GM18909 (cell line): ENCODE measurements at regions not wholly inside any gene's neighbourhood (a gene's known extent, or its start where the extent isn't known, plus 50 kb on each side); places are given as distances from the start of the nearest gene placed in this dataset.
"Not testable (repeated sequence)": the region's sequence is repeated elsewhere in the genome, so short reads cannot be mapped to it uniquely, and the experiment has no call there.

Experiments
- ATAC-seq: cut with Tn5 transposase; IDR thresholded peaks from one replicate; pipeline ENCODE4 v1.9.1; 2021; ENCODE audit warnings: mild to moderate bottlenecking; ENCODE audit not compliant: unreplicated experiment, poor library complexity

DNA sequence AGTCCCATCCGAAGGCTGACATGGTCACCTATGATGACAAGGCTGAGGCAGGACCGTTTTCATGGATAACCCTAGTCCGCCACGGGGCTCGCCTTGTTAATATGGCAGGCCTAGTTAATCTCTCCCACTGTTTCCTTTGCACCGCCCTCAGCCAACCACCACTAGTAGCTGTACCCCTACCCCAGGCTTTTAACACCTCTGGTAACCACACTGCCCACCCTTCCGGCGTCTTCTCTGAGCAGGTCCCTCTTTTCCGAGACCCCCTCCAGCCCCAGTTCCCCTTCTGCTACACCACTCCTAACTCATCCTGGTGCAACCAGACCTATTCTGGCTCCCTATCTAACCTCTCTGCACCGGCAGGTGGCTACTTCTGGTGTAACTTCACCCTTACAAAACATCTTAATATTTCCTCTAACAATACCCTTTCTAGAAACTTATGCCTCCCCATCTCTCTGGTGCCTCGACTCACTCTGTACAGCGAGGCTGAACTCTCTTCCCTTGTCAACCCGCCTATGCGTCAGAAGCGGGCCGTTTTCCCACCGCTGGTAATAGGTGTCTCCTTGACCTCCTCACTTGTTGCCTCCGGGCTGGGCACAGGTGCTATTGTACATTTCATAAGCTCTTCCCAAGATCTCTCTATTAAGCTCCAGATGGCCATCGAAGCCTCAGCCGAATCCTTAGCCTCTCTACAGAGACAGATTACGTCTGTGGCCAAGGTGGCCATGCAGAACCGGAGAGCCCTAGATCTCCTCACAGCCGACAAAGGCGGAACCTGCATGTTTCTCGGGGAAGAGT, 964.4 kb downstream of the RPA4 start:
- ATAC-seq, result no peak

DNA sequence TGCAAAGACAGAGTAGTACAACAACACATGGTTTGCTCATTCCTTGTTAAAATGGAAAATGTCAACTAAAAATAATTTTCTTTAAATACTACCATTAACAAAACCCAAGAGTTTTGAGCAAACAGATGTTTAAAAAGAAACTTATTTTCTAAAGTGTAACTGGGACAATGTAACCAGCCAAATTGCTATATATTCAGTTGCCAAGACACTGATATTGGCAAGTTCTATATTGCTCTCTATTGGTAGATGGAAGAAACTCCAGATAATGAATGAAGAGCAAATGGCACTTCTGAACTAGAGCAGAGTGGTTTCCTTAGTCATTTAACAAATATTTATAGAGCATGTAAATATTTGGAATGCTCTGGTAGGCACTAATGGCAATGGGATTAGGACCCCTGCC, 966.2 kb downstream of the RPA4 start:
- ATAC-seq, result no peak

DNA sequence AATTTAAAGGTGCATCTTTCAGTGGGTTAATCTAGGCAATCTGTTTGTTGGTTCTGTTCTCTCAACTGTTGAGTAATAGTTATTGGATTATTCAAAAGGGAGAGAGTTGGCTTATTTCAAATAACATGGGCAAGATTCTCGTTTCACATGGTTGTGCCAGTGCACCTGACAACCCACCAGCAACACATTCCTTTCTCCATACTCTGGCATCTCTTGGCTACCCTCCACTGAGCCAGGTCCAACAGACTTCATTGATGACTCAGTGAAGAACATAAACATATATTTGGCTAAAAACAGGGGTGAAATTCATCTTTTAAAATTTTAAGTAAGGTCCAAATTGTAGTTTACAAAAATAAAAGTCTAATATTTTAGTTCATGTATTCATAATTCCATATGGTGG, 967.2 kb downstream of the RPA4 start:
- no peak for ATAC-seq

DNA sequence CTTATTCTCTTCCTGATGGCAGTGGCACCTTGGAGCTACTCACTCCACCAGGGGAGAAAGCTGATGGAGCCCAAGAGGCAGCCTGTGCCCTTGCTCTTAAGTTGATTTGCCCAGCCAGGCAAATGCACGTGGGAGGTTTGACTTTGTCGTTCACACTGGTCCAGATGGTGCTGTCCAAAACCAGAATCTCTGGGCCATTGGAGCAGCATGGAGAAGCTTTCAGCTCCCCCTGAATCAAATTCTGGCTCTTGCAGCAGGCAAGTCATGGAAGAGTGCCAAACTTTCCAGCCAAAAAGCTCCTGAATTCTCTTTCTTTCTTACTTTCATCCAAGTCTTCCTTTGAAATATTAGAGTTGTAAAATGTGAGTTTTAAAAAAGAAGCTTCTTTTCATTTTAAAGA, 970.4 kb downstream of the RPA4 start:
- ATAC-seq, result no peak

DNA sequence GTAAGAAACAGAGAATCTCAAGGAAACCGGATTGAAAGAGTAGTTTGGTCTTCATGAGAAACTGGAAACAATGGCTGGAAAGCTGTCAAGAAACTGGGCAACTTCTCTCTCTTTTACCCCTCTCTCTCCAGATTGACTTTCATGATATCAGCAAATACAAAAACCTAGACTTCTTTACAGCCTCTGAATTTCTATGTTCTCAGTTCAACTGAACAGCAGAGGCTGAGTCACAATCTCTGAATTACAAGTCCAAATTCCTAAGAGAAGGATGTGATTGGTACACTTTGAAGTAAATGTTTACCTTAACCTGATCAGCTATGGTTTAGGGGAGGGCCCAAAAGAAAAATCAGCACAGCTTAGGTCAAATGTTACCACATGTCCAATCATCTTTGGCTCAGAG, 974.9 kb downstream of the RPA4 start:
- no peak for ATAC-seq

DNA sequence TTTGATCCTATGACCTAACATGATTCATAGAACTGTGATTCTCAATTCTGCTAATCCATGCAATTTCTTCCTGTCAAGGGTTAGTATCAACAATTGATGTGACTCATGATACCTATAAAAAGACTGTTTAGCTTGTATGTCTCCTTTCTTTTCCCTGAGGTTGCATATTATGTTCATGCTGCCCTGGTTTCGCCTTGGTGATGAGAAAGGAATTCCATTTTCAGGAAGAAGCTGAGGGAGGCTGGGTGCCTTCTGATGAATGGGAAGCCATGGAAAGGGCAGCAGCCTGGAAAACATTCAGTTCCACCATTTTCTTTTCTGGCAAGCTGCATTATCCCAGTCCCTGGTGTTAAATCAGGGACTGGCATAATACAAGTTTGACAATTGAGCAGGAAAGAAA, 976.5 kb downstream of the RPA4 start:
- no peak for ATAC-seq

DNA sequence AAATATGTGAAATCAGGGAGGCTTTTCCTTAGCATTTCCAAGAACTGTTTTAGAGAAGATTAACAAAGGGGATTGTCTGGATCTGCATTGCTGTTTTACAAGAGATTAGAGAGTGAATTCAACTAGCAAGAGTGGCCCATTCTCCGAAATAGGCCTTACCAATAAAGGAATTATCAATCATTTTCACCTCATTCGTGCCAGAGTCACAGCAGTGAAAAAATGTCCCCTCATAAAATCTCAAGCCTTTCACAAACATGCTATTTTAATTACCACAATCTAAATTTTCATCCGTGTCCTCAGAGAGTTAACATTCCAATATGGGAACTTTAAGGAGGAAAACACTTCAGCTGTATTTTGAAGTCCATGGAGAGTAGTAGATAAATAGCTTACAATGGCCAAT, 979.6 kb downstream of the RPA4 start:
- no peak for ATAC-seq

DNA sequence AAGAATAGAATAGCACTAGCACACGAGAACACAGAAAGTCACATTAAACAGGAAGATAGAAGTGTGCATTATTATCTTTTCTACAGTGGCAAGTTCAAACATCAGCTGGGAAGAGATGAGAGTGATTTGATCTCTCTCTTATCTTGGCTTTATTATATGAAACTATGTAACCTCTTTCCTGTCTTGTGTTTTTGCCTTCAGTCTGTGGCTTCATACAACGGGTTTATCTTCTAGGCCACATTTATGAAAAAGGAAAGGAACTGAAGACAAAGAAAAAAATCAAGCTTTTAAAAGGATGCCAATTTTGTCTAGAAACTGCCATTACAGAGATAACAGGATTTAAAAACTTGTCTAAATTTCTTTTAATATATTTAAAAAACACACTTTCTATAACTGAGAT, 983.6 kb downstream of the RPA4 start:
- no peak for ATAC-seq

DNA sequence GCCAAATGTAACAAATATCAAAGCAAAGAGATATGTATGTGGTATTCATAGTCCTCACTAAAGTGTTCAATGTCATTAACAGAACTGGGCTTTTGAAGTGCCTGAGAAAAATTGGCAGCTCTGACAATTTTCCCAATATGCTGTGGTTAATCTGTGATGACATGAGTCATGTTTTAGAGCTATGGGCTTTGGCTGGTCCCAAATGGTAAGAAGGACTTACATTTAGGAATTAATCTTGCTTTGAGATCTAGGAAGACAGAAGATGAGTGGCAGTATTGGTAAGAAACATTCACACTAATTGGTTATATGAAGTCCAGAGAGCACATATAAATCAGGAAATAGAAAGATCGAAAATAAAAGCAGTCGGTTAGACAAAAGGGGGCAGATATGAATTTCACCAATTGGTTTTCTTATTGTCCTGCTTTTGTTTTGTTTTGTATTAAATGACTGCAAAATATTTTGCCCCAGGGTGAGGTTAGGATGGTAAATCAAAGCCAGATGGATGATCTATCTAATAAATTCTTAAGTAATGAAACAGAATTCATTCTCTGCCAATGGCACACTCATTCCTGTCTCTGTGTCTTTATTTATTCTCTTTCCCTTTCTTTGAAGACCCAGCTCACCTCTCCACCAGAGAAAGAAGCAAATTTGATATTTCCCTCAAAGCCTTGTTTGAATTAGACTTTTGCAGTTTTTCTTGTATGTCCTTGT, 993.1 kb downstream of the RPA4 start:
- no peak for ATAC-seq

DNA sequence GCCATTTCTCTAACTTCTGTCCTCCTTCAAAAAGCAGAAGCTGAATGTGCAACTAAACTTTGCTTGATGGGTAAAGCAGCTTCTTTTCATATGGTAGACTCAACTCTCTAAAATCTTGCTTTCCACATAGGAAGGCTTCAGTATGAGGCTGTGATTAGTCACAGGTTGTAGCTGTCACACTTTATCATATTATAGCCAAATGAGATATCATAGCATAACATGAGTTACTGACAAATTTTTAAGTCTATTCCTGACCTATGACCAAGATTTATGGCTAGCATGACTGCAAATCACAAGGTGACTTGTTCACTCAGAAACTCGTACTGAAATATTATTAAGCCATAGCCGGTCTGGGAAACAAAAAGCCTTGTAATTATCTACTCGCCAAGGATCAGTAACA, 998.6 kb downstream of the RPA4 start:
- no peak for ATAC-seq

DNA sequence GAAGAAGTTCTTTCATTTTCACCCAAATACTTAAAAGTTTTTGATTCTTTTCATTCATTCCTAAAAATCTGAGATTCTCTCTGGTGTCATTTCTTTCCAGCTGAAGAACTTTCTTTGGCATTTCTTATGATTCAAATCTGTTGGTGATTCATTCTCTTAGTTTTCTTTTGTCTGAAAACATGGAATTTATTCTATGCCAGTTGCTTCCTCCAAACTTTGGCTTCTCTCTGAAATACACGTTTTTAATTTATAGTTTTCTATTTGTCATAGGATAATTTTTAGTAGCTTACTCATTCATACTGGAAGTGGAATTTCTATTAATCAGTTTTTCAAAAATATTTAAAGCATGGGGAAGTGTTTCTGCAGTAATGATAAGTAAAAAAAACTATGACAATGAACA, 1012.0 kb downstream of the RPA4 start:
- ATAC-seq, result no peak

DNA sequence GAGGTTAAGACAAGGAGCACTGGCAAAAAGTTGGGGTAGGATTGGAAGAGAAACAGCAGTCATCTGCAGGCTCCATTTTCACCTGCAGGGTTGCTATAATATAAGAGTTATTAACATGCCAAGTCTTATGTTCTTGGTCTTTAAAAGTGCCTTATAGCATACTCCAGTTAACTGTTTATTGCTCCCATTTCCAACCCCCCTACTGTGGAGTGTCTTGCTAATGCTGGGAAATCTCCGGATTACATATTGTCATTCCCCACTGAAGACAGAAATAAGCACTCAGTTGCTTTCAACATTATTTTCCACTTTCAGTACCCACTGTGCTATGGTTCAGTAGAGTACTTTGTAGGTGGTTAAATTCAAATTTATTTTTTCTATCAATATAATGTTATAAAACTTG, 1014.3 kb downstream of the RPA4 start:
- no peak for ATAC-seq

DNA sequence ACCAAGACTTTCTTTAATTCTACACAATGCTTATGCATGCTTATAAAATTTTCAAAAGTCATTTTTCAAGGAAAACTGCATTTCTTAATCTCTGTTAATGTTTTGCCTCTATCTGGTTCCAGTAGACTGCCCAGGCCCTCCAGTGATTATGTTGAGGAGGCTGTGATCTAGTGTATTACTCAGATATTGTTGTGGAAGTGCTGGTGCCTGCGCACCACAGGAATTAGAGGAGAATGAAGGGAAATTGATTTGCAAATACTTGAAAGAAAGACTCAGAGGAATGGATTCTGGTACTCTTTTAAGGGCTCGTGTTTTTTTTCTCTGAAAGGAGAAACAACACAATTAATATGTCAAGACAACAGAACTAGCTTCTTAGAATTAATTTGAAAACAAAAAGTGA, 1015.1 kb downstream of the RPA4 start:
- ATAC-seq, result no peak

DNA sequence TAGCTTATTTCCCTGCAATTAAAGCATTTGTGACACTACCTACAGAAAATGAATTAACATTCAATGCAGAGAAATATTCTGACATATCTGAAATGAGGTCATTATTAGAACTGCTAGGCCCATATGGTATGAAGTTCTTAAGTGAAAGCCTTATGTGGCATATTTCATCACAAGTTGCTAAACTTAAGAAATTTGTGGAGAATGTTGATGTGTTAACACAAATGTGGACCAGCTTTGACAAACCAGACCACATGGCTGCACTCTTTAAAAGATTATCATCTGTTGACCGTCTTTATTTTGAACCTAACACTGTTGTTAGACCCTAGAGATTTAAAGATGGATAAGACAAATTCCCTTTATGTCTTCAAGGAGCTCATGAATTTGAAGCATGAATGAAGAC, 1024.1 kb downstream of the RPA4 start:
- no peak for ATAC-seq

DNA sequence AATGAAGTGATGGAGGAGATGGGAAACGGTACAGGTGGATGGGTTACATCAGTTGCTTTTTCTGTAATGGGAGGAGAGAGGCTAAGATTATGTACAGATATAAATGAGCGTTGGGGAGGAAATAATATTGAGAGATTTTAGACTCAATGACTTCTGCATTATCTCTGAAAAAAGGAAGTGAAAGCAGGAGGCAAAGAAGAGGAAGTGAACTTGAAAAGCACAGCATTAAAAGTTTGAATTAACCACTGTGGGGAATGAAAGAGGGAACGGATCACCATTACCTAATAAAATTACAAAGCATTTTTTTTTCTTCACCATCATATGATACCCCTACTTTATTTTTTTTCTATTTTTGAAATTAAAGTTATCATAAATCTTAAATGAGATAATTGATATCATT, 1025.5 kb downstream of the RPA4 start:
- peak; percentile 96 for ATAC-seq

DNA sequence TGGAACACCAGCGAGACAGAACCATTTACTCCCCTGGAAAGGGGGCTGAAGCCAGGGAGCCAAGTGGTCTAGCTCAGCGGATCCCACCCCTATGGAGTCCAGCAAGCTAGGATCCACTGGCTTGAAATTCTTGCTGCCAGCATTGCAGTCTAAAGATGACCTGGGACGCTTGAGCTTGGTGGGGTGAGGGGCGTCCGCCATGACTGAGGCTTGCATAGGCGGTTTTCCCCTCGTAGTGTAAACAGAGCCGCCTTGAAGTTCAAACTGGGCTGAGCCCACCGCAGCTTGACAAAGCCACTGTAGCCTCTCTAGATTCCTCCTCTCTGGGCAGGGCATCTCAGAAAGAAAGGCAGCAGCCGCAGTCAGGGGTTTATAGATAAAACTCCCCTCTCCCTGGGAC, 1031.7 kb downstream of the RPA4 start:
- ATAC-seq, result not testable (repeated sequence)

DNA sequence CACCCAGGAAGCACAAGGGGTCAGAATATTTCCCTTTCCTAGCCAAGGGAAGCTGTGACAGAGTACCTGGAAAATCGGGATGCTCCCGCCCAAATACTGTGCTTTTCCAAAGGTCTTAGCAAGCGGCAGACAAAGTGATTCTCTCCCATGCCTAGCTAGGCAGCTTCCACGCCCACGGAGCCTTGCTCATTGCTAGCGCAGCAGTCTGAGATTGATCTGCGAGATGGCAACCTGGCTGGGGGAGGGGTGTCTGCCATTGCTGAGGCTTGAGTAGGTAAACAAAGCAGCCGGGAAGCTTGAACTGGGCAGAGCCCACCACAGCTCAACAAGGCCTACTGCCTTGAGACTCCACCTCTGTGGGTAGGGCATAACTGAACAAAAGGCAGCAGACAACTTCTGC, 1037.5 kb downstream of the RPA4 start:
- not testable (repeated sequence) for ATAC-seq

DNA sequence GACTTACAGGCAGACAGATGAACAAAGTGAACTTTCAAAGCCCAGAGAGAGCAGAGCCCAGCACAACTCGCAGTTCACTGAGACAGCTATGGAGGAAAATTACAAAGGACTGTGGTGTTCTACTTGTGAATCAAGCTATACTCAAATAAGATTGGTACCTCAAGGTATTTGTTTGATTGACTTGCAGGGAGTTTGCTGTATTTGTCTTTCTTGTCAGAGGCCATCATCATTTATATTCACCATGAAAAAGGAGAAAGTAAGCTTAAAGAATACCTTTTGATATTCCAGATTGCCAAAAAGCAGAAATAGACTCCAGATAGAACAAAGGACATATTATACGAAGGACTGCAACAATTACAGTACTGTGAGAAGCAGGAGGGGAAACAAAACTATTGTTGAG, 1047.9 kb downstream of the RPA4 start:
- ATAC-seq, result no peak

DNA sequence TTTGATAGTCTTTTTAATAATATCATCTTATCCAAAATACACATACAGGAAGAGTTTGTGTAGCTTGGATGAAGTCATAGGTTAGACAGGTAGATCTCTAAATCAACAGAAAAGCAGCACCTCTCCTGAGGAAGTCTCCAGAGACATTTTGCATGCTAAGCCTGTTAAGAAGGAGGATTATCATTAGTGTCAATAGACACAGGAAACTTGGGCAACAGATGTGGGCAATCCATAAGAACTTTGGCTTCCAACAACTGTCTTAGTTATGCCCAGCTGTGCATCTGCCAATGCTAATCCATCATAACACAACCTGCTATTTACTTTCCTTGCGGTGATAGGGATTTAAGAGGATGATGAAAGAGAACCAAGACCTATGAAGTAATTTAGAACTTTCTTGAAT, 1052.6 kb downstream of the RPA4 start:
- ATAC-seq, result no peak

DNA sequence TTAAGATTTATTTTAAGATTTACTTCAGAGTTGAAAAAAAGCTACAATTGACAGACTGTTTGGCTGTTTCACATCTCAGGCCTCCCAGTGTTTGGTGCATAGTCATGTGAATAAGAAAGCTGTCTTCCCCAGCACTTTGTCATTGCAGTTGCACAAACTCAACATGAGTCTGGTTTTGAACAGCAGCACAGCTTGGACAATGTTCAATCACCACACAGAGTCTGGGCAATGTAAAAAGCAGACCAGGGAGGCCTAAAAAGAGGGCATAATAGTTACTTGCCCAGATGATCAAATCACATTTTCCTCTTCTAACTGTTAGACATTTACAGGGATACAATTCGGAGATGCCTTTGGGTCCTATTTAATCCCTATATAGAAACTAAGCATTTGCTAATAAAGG, 1055.0 kb downstream of the RPA4 start:
- no peak for ATAC-seq

DNA sequence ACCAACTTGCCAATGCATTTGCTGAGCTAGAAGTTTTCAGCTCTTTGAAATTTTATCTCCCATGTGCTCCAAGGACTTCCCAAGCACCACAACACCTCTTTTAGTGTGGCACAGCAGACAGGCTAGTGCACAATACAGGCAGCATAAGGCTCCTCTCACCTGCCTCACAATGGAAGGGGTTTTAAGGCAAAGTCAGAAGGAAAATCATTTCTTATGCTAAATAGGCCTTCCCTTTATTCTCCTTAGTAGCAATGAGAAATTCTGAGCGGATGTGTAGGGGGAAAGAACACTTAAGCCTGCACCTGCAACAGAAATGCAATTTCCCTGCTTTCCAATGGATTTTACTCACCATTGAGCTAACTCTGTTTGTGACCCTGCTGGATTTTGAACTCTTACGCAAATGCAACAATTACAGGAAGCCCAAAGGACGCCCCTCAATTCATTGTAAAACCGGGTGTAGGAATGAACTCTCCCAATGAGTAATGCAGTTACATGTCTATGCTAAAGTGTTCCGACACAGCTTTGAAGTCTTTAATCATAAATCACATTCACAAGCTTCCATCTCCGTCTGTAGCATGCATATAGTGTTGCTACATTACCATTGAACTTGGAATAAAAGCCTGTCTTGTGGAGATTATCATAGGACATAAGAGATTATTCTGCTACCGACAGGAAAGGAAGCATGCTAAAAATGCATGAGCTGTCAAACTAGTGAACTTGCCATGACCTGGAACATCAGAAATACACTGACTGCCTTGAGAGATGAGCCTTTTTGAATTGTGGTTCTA, 1084.9 kb downstream of the RPA4 start:
- no peak for ATAC-seq
